K562 (cell line): ENCODE measurements at regions not wholly inside any gene's neighbourhood (a gene's known extent, or its start where the extent isn't known, plus 50 kb on each side); places are given as distances from the start of the nearest gene placed in this dataset.

Experiments
- HCFC1 ChIP-seq: IDR thresholded peaks from 2 replicates; pipeline ENCODE4 v1.6.1; 2012; ENCODE audit warnings: low read depth, low read length, improper control_type of control experiment
- HINFP ChIP-seq: fragments of 450-650 bp; conservative IDR thresholded peaks from 2 replicates; pipeline ENCODE4 v1.6.1; 2016; ENCODE audit warnings: missing genetic modification characterization, low read depth, mild to moderate bottlenecking, control low read depth, missing compliant biosample characterization
- HMG20A ChIP-seq: fragments of 450-650 bp; formaldehyde crosslinking; conservative IDR thresholded peaks from 2 replicates; pipeline ENCODE4 v1.4.0; 2020; ENCODE audit warnings: mild to moderate bottlenecking, mixed read lengths
- IFI16 ChIP-seq: fragments of 250-450 bp; sonication (Bioruptor Pico); IDR thresholded peaks from 2 replicates; pipeline ENCODE4 v2.1.2; 2022; ENCODE audit warnings: mild to moderate bottlenecking, inconsistent platforms
- L3MBTL2 ChIP-seq: fragments of 450-650 bp; IDR thresholded peaks from 2 replicates; pipeline ENCODE4 v1.6.1; 2016; ENCODE audit warnings: mild to moderate bottlenecking, moderate library complexity
- MTA1 ChIP-seq: fragments of 450-650 bp; IDR thresholded peaks from 2 replicates; pipeline ENCODE4 v1.6.1; 2017; ENCODE audit warnings: borderline replicate concordance
- PHF8 ChIP-seq: fragments of 200-600 bp; sonication (generic); IDR thresholded peaks from 2 replicates; pipeline ENCODE4 v1.6.1; 2012; ENCODE audit warnings: mixed run types, mild to moderate bottlenecking, inconsistent platforms, low read length, moderate library complexity, borderline replicate concordance
- POLR2AphosphoS5 ChIP-seq: IDR thresholded peaks from 2 replicates; pipeline ENCODE4 v1.6.1; 2011; ENCODE audit warnings: mild to moderate bottlenecking, low read depth, low read length, moderate library complexity; ENCODE audit not compliant: control insufficient read depth, insufficient read depth
- POU5F1 ChIP-seq: fragments of 150-350 bp; IDR thresholded peaks from 2 replicates; pipeline ENCODE4 v1.6.1; 2014; ENCODE audit warnings: borderline replicate concordance, low read length, low read depth, mild to moderate bottlenecking; ENCODE audit not compliant: partially characterized antibody
- PRMT5 ChIP-seq: sonication (generic); formaldehyde crosslinking; IDR thresholded peaks from 2 replicates; pipeline ENCODE4 v1.5.0; 2020; ENCODE audit warnings: missing genetic modification reagents
- RAD21 ChIP-seq, 2 experiments: fragments of 250-450 bp in 1 of 2; fragments of 450-650 bp in 1 of 2; sonication (Bioruptor Pico) in 1 of 2; formaldehyde crosslinking in 1 of 2; IDR thresholded peaks in 1 of 2; conservative IDR thresholded peaks in 1 of 2; 2 replicates each; pipeline versions ENCODE4 v1.4.0 to v1.8.0; 2020 to 2022; ENCODE audit warnings: mild to moderate bottlenecking in 2 of 2, moderate library complexity in 1 of 2
- SMARCB1 ChIP-seq: IDR thresholded peaks from 2 replicates; pipeline ENCODE4 v1.6.1; 2011; ENCODE audit warnings: improper control_type of control experiment, low read depth; ENCODE audit not compliant: insufficient read length
- TCF7L2 ChIP-seq: fragments of 150-350 bp; IDR thresholded peaks from 2 replicates; pipeline ENCODE4 v1.6.1; 2016; ENCODE audit warnings: low read depth, mild to moderate bottlenecking, low read length, moderate library complexity
- TEAD4 ChIP-seq, 2 experiments: sonication (generic) in 1 of 2; formaldehyde crosslinking in 1 of 2; IDR thresholded peaks; 2 replicates each; pipeline versions ENCODE4 v1.6.1 to v1.8.0; 2012 to 2022; ENCODE audit warnings: borderline replicate concordance in 1 of 2, inconsistent platforms in 1 of 2, low read length in 1 of 2, mild to moderate bottlenecking in 1 of 2, missing genetic modification reagents in 1 of 2
- ZBTB7A ChIP-seq: IDR thresholded peaks from 2 replicates; pipeline ENCODE4 v1.6.1; 2011; ENCODE audit warnings: low read depth, mild to moderate bottlenecking, low read length, moderate library complexity, borderline replicate concordance; ENCODE audit not compliant: control insufficient read depth
- ZFX ChIP-seq: sonication (generic); formaldehyde crosslinking; IDR thresholded peaks from 2 replicates; pipeline ENCODE4 v1.8.0; 2022; ENCODE audit warnings: mild to moderate bottlenecking, missing genetic modification reagents, moderate library complexity
- TF ChIP-seq, protein P1 (sequence below): fragments of 250-450 bp; sonication (Bioruptor Pico); IDR thresholded peaks from 2 replicates; pipeline ENCODE4 v1.9.0; 2021; ENCODE audit warnings: mild to moderate bottlenecking, inconsistent platforms
- TF ChIP-seq, protein P2 (sequence below): sonication (generic); formaldehyde crosslinking; IDR thresholded peaks from 2 replicates; pipeline ENCODE4 v1.8.0; 2022; ENCODE audit warnings: missing genetic modification reagents, mild to moderate bottlenecking, borderline replicate concordance
- TF ChIP-seq, protein P3 (sequence below): fragments of 450-650 bp; formaldehyde crosslinking; conservative IDR thresholded peaks from 2 replicates; pipeline ENCODE4 v1.4.0; 2022; ENCODE audit warnings: mild to moderate bottlenecking, missing genetic modification characterization
- TF ChIP-seq, protein P4 (sequence below): fragments of 450-650 bp; IDR thresholded peaks from 2 replicates; pipeline ENCODE4 v1.6.1; 2017; ENCODE audit warnings: mild to moderate bottlenecking, moderate library complexity

DNA sequence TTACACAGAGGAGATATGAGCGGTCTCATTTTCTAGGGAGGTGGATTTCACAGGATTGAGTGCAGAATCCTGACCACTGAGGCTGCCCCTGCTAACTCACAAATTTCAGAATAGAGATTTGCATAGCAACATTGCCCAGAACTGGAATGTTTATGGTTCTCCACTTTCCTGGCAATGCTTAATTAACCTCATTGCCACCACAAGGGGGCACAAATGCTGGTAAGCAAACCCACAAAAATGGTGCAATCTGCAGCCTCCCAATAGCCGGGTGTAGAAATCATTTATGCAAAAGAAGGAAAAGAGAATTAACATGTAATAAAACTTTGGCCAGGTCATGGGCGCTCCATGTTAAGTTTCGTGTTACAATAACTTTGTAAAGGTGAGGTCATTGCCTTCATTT lies 112.4 kb downstream of the CYRIA start (continued):
- no peak for TF ChIP-seq TEAD4 (IDR thresholded peaks at IDR 0.05; ENCODE audit: low read length)
- TF ChIP-seq TEAD4 (CRISPR knock-in tag; IDR thresholded peaks at IDR 0.05; ENCODE audit: borderline replicate concordance): no peak
- TF ChIP-seq TCF7L2: no peak
- TF ChIP-seq PRMT5 (CRISPR knock-in tag): no peak
- TF ChIP-seq L3MBTL2: no peak
- TF ChIP-seq HMG20A: no peak
- TF ChIP-seq RAD21 (CRISPR knock-in tag; conservative IDR thresholded peaks at IDR 0.05 in 1 of 2, IDR thresholded peaks at IDR 0.05 in 1 of 2): peak; percentile 44 to 59
- TF ChIP-seq, protein P1, sequence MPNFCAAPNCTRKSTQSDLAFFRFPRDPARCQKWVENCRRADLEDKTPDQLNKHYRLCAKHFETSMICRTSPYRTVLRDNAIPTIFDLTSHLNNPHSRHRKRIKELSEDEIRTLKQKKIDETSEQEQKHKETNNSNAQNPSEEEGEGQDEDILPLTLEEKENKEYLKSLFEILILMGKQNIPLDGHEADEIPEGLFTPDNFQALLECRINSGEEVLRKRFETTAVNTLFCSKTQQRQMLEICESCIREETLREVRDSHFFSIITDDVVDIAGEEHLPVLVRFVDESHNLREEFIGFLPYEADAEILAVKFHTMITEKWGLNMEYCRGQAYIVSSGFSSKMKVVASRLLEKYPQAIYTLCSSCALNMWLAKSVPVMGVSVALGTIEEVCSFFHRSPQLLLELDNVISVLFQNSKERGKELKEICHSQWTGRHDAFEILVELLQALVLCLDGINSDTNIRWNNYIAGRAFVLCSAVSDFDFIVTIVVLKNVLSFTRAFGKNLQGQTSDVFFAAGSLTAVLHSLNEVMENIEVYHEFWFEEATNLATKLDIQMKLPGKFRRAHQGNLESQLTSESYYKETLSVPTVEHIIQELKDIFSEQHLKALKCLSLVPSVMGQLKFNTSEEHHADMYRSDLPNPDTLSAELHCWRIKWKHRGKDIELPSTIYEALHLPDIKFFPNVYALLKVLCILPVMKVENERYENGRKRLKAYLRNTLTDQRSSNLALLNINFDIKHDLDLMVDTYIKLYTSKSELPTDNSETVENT: no peak
- TF ChIP-seq IFI16 (CRISPR knock-in tag): no peak
- TF ChIP-seq SMARCB1: no peak
- TF ChIP-seq HINFP (tag): no peak
- TF ChIP-seq POU5F1: no peak
- TF ChIP-seq POLR2AphosphoS5: no peak
- TF ChIP-seq, protein P2, sequence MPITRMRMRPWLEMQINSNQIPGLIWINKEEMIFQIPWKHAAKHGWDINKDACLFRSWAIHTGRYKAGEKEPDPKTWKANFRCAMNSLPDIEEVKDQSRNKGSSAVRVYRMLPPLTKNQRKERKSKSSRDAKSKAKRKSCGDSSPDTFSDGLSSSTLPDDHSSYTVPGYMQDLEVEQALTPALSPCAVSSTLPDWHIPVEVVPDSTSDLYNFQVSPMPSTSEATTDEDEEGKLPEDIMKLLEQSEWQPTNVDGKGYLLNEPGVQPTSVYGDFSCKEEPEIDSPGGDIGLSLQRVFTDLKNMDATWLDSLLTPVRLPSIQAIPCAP (CRISPR knock-in tag): no peak
- TF ChIP-seq, protein P3, sequence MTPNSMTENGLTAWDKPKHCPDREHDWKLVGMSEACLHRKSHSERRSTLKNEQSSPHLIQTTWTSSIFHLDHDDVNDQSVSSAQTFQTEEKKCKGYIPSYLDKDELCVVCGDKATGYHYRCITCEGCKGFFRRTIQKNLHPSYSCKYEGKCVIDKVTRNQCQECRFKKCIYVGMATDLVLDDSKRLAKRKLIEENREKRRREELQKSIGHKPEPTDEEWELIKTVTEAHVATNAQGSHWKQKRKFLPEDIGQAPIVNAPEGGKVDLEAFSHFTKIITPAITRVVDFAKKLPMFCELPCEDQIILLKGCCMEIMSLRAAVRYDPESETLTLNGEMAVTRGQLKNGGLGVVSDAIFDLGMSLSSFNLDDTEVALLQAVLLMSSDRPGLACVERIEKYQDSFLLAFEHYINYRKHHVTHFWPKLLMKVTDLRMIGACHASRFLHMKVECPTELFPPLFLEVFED (CRISPR knock-in tag): no peak
- TF ChIP-seq, protein P4, sequence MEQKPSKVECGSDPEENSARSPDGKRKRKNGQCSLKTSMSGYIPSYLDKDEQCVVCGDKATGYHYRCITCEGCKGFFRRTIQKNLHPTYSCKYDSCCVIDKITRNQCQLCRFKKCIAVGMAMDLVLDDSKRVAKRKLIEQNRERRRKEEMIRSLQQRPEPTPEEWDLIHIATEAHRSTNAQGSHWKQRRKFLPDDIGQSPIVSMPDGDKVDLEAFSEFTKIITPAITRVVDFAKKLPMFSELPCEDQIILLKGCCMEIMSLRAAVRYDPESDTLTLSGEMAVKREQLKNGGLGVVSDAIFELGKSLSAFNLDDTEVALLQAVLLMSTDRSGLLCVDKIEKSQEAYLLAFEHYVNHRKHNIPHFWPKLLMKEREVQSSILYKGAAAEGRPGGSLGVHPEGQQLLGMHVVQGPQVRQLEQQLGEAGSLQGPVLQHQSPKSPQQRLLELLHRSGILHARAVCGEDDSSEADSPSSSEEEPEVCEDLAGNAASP: no peak
- no peak for TF ChIP-seq HCFC1
- no peak for TF ChIP-seq ZFX
- no peak for TF ChIP-seq MTA1
- TF ChIP-seq ZBTB7A: no peak
- no peak for TF ChIP-seq PHF8
